CD14-positive monocyte (primary cell): ENCODE measurements at regions not wholly inside any gene's neighbourhood (a gene's known extent, or its start where the extent isn't known, plus 50 kb on each side); places are given as distances from the start of the nearest gene placed in this dataset.
"Not testable (repeated sequence)": the region's sequence is repeated elsewhere in the genome, so short reads cannot be mapped to it uniquely, and the experiment has no call there.

Experiments used
- DNase-seq, 3 donors: peaks; one replicate each; pipeline ENCODE4 v3.0.0-alpha.2; 2011 to 2022
- H2AFZ ChIP-seq: 2 replicates; pipeline ENCODE4 v1.6.0; 2012; ENCODE audit warnings: mild to moderate bottlenecking, low read depth, low read length, inconsistent platforms; ENCODE audit not compliant: insufficient read depth, poor library complexity, severe bottlenecking
- H3K27ac ChIP-seq, 2 donors: 1 replicate in 1 of 2; 2 replicates in 1 of 2; pipeline ENCODE4 v1.5.1; 2012 to 2013; ENCODE audit warnings: low read length in 2 of 2, control low read depth in 1 of 2, inconsistent platforms in 1 of 2, low read depth in 1 of 2, mild to moderate bottlenecking in 1 of 2
- H3K27me3 ChIP-seq, 2 donors: one replicate each; pipeline versions ENCODE4 v1.6.0 to v1.6.1; 2011 to 2013; ENCODE audit warnings: low read length in 2 of 2; ENCODE audit not compliant: control insufficient read depth in 2 of 2, insufficient read depth in 2 of 2
- H3K36me3 ChIP-seq, 2 donors: replicated peaks in 1 of 2; 1 replicate in 1 of 2; 2 replicates in 1 of 2; pipeline versions ENCODE4 v1.5.1 to v1.6.1; 2012 to 2013; ENCODE audit warnings: low read length in 2 of 2, control low read depth in 1 of 2, inconsistent platforms in 1 of 2, mild to moderate bottlenecking in 1 of 2; ENCODE audit not compliant: insufficient read depth in 2 of 2, control insufficient read depth in 1 of 2
- H3K4me1 ChIP-seq, 2 donors: 1 replicate in 1 of 2; 2 replicates in 1 of 2; pipeline versions ENCODE4 v1.5.1 to v1.6.1; 2012 to 2013; ENCODE audit warnings: low read length in 2 of 2, control low read depth in 1 of 2, inconsistent platforms in 1 of 2, mild to moderate bottlenecking in 1 of 2, moderate library complexity in 1 of 2; ENCODE audit not compliant: insufficient read depth in 2 of 2, control insufficient read depth in 1 of 2
- H3K4me2 ChIP-seq: replicated peaks from 2 replicates; pipeline ENCODE3; 2012; ENCODE audit warnings: low read length, moderate library complexity, mild to moderate bottlenecking; ENCODE audit not compliant: poor library complexity, severe bottlenecking; ENCODE audit errors: extremely low read depth
- H3K4me3 ChIP-seq, 3 experiments: fragments of 200-600 bp in 1 of 3; sonication (generic) in 1 of 3; replicated peaks in 1 of 3; 1 replicate in 2 of 3; 2 replicates in 1 of 3; pipeline ENCODE4 v1.5.1; 2011 to 2013; ENCODE audit warnings: low read length in 3 of 3, mild to moderate bottlenecking in 3 of 3, control low read depth in 2 of 3, low read depth in 2 of 3, inconsistent platforms in 1 of 3, moderate library complexity in 1 of 3
- H3K79me2 ChIP-seq: 2 replicates; pipeline ENCODE4 v1.6.0; 2012; ENCODE audit warnings: mild to moderate bottlenecking, control low read depth, inconsistent platforms, low read length, moderate library complexity; ENCODE audit not compliant: insufficient read depth
- H3K9ac ChIP-seq: 2 replicates; pipeline ENCODE4 v1.6.0; 2017; ENCODE audit warnings: low read length, mild to moderate bottlenecking; ENCODE audit not compliant: insufficient read depth, poor library complexity, severe bottlenecking
- H3K9me3 ChIP-seq, 2 donors: replicated peaks in 1 of 2; 1 replicate in 1 of 2; 2 replicates in 1 of 2; pipeline versions ENCODE4 v1.5.1 to v1.6.1; 2012 to 2013; ENCODE audit warnings: low read length in 2 of 2, control low read depth in 1 of 2; ENCODE audit not compliant: control insufficient read depth in 1 of 2, insufficient read depth in 1 of 2
- H4K20me1 ChIP-seq: 2 replicates; pipeline ENCODE4 v1.6.0; 2012; ENCODE audit warnings: mild to moderate bottlenecking, low read length, control low read depth, moderate library complexity; ENCODE audit not compliant: insufficient read depth
- H3K27ac Mint-ChIP-seq, 7 donors: one replicate each; pipeline ENCODE4 v1.8.0; 2020; ENCODE audit warnings: mild to moderate bottlenecking in 7 of 7, mixed read lengths in 7 of 7, moderate library complexity in 6 of 7, inconsistent platforms in 2 of 7
- H3K27me3 Mint-ChIP-seq, 3 donors: one replicate each; pipeline ENCODE4 v1.8.0; 2021 to 2022; ENCODE audit warnings: low read depth in 3 of 3, mild to moderate bottlenecking in 3 of 3, mixed read lengths in 3 of 3, moderate library complexity in 3 of 3, inconsistent platforms in 1 of 3
- H3K36me3 Mint-ChIP-seq, 2 donors: one replicate each; pipeline ENCODE4 v1.8.0; 2020; ENCODE audit warnings: mixed read lengths in 2 of 2, inconsistent platforms in 1 of 2, mild to moderate bottlenecking in 1 of 2
- H3K4me1 Mint-ChIP-seq: one replicate; pipeline ENCODE4 v1.8.0; 2020; ENCODE audit warnings: mild to moderate bottlenecking, mixed read lengths
- H3K4me3 Mint-ChIP-seq, 2 donors: one replicate each; pipeline ENCODE4 v1.8.0; 2020; ENCODE audit warnings: mild to moderate bottlenecking in 2 of 2, mixed read lengths in 2 of 2, moderate library complexity in 1 of 2
- H3K9me3 Mint-ChIP-seq, 7 donors: one replicate each; pipeline ENCODE4 v1.8.0; 2020 to 2022; ENCODE audit warnings: mixed read lengths in 7 of 7, mild to moderate bottlenecking in 6 of 7, moderate library complexity in 6 of 7, inconsistent platforms in 2 of 7
- WGBS: methylation state at CpG from one replicate; pipeline ENCODE4 v1.1.5; 2013; ENCODE audit warnings: missing lambda C conversion rate; ENCODE audit not compliant: insufficient coverage; 5-methylcytosine and 5-hydroxymethylcytosine counted together
- intact Hi-C, 2 donors: fragments of 100-400 bp; cut with micrococcal nuclease; formaldehyde crosslinking; loops; one replicate each; pipeline versions ENCODE4 v1.15.0 to v1.15.1; 2023

- H3K27me3 Mint-ChIP-seq, H3K27ac Mint-ChIP-seq, intact Hi-C loops, H3K9me3 ChIP-seq, H3K9ac ChIP-seq, H3K4me1 Mint-ChIP-seq, H3K27me3 ChIP-seq, H3K4me3 ChIP-seq, H3K4me2 ChIP-seq, DNase-seq, H3K27ac ChIP-seq, H3K4me3 Mint-ChIP-seq, H2AFZ ChIP-seq, H3K4me1 ChIP-seq, H3K79me2 ChIP-seq: not testable (repeated sequence)
- peaks cover 0 to 13% (median 0%) of the 10 kb centered on the region in 7 donors for H3K9me3 Mint-ChIP-seq
- H4K20me1 ChIP-seq, result peaks cover 11% of the 10 kb centered on the region
- 100% methylated on average over 3 of the region's 12 CpGs for WGBS
- peaks cover 36 to 69% of the 10 kb centered on the region in 2 donors for H3K36me3 ChIP-seq
- peaks cover 43 to 79% of the 10 kb centered on the region in 2 donors for H3K36me3 Mint-ChIP-seq
Observed at GRCh38 chr3:195965217-195965616, 56.9 kb upstream of the TNK2 start.

- H3K27me3 Mint-ChIP-seq, H3K4me3 Mint-ChIP-seq, H3K27me3 ChIP-seq, H3K4me3 ChIP-seq, H3K27ac Mint-ChIP-seq, intact Hi-C loops, H3K4me1 Mint-ChIP-seq, H3K79me2 ChIP-seq, H3K27ac ChIP-seq, H2AFZ ChIP-seq, H3K4me1 ChIP-seq, H3K9me3 ChIP-seq, H3K4me2 ChIP-seq, DNase-seq, H3K9ac ChIP-seq: not testable (repeated sequence)
- H3K36me3 Mint-ChIP-seq, result peaks cover 40 to 76% of the 10 kb centered on the region in 2 donors
- H3K36me3 ChIP-seq, result peaks cover 31 to 64% of the 10 kb centered on the region in 2 donors
- peaks cover 11% of the 10 kb centered on the region for H4K20me1 ChIP-seq
- H3K9me3 Mint-ChIP-seq, result peaks cover 0 to 13% (median 0%) of the 10 kb centered on the region in 7 donors
- 91% methylated on average over 3 of the region's 15 CpGs for WGBS
Observed at GRCh38 chr3:195964318-195965107, 56.2 kb upstream of the TNK2 start.

- H3K27me3 ChIP-seq, H2AFZ ChIP-seq, H3K27ac ChIP-seq, H3K9me3 ChIP-seq, H3K27me3 Mint-ChIP-seq, H3K79me2 ChIP-seq, H3K4me1 ChIP-seq, H3K4me1 Mint-ChIP-seq, intact Hi-C loops, DNase-seq, H3K9ac ChIP-seq, H3K4me2 ChIP-seq, H3K4me3 Mint-ChIP-seq, H3K4me3 ChIP-seq: not testable (repeated sequence)
- H4K20me1 ChIP-seq, result peaks cover 11% of the 10 kb centered on the region
- 98% methylated on average over 10 of the region's 11 CpGs for WGBS
- H3K27ac Mint-ChIP-seq, result peak overlapping the region in 1 of 7 donors; percentile 64
- H3K36me3 ChIP-seq, result peaks cover 26 to 62% of the 10 kb centered on the region in 2 donors
- H3K36me3 Mint-ChIP-seq, result peaks cover 47 to 85% of the 10 kb centered on the region in 2 donors
- H3K9me3 Mint-ChIP-seq, result peaks cover 0 to 13% (median 0%) of the 10 kb centered on the region in 7 donors
Observed at GRCh38 chr3:195962222-195962621, 53.9 kb upstream of the TNK2 start.

GRCh38 chr3:195960971-195961775, 52.8 kb upstream of the TNK2 start:
- peaks cover 11% of the 10 kb centered on the region for H4K20me1 ChIP-seq
- H3K27me3 ChIP-seq, H3K9ac ChIP-seq, H3K4me3 ChIP-seq, H3K27me3 Mint-ChIP-seq, intact Hi-C loops, H3K9me3 ChIP-seq, H3K4me2 ChIP-seq, H3K79me2 ChIP-seq, H3K4me3 Mint-ChIP-seq, H3K27ac ChIP-seq, H3K4me1 ChIP-seq, H2AFZ ChIP-seq, H3K4me1 Mint-ChIP-seq: not testable (repeated sequence)
- Mint-ChIP-seq H3K9me3 (peaks cover 0 to 13% (median 0%) of the 10 kb centered on the region in 7 donors), H3K36me3 (peaks cover 47 to 86% of the 10 kb centered on the region in 2 donors), H3K27ac (peak overlapping the region in 4 of 7 donors; percentile 28 to 73 (median 46))
- 99% methylated on average over 22 of the region's 26 CpGs for WGBS
- DNase-seq, result peak in 2 of 3 donors; percentile 11 to 12
- peaks cover 26 to 56% of the 10 kb centered on the region in 2 donors for H3K36me3 ChIP-seq
